GM21717 (cell line): ENCODE measurements at regions not wholly inside any gene's neighbourhood (a gene's known extent, or its start where the extent isn't known, plus 50 kb on each side); places are given as distances from the start of the nearest gene placed in this dataset.
A peak's percentile ranks its signal among the peaks of the same experiment; 100 is the strongest.

Experiments used
- ATAC-seq: cut with Tn5 transposase; IDR thresholded peaks from one replicate; pipeline ENCODE4 v1.9.1; 2021; ENCODE audit warnings: mild to moderate bottlenecking, moderate library complexity; ENCODE audit not compliant: unreplicated experiment

DNA sequence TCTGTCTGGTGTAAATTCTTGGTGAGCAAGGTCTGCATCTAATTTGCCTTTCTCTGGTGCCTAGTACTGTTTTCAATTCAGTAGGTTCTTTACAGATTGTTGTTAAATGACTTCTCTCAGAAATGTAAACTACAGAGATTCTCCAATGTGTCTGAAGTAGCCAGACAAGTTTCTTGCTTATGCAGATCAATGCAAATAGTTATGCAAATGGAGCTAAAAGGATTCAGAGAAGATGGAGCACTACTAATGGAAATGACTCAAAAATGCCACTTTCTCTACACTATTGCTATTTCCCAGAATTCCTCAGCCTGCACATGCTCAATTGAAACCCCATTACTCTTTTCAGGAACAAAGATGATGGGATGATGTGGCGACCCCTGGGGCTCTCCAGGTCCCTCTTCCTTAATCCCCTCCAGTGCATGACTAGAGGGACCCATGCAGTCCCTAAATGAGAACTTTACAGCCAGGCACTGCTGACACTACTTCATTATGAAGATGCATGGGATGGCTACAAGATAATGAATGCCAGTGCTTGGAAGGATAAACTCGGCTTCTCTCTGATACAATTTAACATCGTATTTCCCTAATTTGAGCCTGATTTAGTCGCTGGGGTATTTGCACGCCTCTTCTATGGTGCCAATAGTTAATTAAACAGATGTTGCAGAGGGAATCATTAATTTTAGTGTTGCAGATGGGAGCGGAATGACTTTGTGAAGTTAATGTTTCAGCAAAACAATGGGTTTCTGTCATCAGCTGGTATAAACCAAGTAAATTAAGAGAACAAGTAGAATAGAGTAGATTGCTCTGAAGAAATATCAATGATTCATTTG lies 753.2 kb downstream of the TLR4 start:
- no peak for ATAC-seq

DNA sequence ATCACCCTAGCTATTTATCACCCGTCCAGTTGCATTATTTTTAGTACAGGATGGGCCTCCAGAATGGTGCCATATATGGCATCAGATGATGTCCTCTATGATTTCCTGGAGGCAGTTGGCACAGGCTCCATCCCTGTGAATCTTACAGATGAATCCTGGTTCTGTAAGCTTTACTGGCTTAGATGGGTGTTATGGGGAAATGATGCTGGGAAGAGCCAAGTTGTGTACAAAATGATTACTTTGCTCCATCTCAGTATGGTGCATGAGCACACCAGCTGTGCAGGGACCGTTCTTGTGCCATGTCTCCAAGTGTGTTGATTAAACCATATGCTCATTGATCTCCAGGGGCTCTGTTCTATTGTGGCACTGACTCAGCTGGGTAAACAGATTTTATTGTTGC lies 755.7 kb downstream of the TLR4 start:
- ATAC-seq = no peak

DNA sequence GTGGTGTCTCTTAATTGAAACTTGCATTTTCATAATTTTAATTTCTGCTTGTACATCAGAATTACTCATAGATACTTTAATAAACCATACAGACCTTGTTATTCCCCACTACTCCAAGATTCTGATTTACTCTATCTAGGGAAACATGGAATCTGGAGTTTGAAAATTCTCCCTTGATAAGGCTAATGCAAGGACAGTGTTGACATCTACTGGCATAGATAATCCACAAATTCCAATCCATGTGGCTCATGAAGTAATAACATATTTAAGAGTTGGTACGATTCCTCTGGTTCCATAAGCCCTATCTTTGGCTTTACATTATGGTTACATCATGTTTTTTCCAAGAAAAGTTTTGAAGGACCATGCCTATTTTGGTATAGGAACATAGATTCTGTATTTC lies 759.2 kb downstream of the TLR4 start:
- no peak for ATAC-seq

DNA sequence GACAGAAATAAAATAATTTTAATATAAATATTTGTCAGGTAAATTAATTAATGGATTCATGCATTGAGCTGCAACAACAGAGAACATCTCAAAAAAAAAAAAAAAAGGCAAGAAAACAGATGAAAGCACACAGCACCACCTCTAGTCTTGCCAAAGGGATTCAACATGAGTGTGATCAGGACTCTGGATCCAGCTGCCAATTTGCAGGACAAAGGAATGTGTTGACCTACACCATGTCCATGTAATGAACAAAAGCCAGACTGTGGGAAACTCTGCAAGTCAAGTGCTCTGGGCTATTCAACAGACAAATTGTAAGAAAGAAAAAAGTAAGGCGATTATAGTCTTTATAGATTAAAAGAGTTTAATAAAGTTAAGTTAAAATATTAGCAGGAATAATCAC lies 769.3 kb downstream of the TLR4 start:
- no peak for ATAC-seq

DNA sequence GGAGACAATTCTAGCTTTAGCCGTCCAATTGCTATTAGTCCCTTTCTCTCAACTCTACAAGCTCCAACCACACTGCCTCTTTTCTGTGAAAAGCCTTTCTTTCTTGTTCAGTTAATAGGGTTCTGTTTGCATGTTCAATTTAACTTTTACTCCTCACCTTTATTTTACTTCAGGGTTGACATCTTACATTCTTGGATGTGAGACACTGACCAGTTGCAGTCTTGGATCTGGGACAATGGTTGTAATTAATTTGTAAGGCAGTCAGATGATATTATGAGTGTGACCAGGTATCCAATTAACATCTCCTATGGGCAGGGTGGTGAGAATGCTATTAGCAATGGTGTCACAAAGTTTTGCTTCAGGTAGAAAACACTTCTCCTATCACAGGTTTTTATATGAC lies 774.5 kb downstream of the TLR4 start:
- no peak for ATAC-seq

DNA sequence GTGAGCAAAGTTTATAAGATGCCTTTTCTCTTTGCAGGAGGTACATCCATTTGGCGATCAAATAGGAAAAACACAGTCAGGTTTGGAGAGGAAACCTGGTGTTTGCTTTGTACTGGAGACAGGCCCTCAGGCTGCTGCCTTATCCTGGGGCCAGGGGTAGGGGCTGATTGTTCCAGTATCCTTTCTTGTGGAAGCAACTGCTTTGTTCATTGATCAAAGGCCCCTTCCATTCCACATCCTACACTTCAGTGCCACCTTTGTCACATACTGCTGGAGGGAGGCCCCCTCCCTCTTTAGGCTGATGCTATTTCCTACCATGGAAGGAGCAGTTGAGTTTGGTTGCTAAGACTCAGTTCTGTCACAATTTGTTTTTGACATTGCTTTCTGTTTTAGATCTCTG lies 778.1 kb downstream of the TLR4 start:
- ATAC-seq = no peak

DNA sequence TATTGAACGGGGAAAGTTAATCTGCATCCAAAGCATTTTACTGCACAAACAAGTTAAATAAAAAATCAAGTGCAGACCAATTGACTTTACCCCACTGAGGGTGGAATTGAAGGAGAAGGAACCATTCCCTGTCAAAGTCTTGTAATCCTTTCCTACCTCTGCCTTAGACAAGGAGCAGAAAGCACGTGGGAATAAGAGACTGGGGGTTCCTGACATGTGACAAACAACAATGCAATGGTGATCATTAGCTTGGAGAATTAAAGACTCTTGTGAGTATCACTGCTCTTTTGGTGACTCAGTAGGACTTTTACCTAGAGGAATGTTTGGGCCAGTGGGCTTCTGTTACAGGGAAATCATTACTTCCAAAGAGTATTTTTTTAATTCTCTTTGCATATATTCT lies 779.5 kb downstream of the TLR4 start:
- ATAC-seq = no peak

DNA sequence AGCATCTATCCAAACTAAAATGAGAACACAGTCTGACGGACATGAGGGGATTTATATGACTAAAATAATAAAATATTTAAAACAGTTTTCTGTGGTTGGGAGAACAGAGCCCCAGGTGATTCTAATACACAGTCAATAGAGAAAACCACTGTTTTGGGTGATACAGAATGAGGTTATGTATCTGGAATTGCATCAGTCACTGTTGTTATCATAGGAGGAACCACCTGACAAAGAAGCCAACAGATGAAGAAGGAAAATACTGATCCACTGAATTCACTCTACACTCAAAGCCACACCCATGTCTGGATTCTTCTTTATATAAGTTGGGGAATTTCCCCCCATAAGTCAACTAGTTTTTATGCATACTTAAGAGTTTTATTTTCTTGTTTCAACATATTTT lies 799.0 kb downstream of the TLR4 start:
- ATAC-seq = no peak

DNA sequence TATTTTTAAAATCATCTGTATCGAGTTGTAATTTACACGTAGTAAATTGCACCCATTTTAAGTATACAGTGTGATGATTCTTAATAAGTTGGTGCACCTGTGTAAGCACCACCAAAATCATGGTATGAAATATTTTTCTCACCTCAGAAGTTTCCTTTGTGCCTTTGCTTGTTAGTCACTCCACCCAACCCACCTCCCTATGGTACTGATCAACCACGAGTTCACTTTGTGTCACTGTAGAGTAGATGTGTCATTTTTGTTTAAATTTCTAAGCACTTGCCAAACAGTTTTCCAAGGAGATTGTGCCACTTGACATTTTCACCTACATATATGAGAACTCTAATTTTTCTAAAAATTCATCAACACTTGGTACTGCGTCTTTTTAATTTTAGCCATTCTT lies 806.5 kb downstream of the TLR4 start:
- ATAC-seq = no peak

DNA sequence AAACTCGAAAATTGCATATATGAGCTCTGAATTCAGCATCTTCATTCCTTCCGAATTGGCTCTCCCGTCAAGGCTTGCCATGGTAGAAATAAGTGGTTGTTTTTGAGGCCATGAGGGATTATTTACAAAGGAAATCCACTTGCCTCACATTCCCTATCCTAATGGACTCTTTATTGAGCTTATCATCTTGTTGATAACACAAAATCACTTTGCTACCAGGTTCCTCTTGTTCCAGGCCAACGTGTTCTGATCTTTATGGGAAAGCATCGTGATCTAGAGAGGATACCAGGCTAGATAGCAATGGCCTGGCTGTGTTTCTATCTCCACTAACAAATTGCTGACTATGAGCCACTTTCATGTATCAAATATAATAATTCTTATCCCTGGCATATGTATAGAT lies 811.7 kb downstream of the TLR4 start:
- no peak for ATAC-seq

DNA sequence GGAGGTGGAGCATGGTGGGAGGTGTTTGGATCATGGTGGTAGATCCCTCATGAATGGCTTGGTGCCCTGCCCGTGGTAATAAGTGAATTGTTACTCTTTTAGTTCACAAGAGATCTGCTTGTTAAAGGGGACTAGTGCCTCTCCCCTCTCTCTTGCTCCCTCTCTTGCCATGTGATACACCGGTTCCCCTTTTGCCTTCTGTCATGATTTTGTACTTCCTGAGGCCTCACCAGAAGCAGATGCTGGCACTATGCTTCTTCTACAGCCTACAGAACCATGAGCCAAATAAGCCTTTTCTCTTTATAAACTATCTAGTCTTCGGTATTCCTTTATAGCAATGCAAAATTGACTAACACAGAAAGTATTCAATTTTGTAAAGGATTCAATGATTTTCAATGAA lies 817.1 kb downstream of the TLR4 start:
- ATAC-seq = no peak

DNA sequence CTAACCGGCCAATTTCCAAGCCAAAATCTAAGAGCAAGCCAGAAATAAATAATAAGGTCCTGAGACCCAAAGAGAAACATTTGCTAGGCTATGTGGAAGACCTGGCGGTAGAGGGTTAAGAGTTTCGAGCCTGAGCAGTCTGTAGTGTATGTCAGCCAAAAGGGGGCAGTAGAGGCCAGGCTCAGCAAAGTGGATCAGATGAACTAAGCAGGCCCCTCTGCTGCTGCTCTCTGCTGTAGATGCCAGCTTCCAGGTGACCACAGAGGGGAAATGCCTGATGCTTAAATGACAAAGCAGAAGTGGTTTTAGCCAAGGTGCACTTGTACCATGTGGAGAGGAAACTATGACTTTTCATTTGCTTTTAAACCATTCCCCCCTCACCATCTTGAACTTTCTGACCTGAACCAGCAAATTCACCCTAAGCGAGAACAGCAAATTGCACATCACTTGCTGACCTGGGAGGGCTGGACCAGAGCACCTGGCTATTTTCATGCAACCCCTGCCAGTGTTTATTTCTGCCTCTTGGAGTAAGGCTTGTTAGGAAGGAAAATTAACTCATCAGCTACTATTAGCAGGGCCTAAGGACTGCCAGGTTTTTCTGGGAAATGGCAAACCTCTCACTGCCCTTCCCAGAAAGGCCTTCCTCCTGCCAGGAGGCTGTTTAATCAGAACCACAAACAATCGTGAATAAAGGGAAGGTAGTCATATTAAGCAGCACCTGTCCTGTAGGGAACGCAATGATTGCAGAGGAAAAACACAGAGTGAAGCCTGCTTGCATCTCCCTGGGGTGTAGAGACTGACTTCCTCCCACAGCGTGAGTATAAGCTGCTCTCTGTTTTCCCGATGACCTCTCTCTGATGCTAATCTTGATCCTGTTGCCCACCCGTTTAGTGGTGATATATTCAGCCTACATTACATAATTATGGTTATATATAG lies 818.2 kb downstream of the TLR4 start:
- ATAC-seq = peak; percentile 94

DNA sequence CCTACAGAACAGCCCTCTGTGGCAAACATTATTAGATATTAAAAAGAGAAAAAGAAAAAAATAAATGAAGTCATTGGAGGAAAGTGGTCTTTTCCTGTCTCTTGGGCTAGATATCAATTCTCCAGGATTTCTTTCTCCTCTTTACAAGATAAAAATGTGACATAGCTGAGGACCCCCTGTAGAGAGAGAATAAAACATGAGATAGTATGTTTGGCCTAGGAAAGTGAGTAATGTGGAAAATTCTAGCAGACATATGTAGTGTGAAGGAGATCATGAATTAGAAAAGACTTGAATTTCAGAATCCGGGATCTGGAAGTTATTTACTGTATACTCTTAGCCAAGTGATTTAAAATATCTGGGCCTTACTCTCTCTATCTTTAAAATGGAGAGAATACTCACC lies 823.1 kb downstream of the TLR4 start:
- ATAC-seq = no peak

DNA sequence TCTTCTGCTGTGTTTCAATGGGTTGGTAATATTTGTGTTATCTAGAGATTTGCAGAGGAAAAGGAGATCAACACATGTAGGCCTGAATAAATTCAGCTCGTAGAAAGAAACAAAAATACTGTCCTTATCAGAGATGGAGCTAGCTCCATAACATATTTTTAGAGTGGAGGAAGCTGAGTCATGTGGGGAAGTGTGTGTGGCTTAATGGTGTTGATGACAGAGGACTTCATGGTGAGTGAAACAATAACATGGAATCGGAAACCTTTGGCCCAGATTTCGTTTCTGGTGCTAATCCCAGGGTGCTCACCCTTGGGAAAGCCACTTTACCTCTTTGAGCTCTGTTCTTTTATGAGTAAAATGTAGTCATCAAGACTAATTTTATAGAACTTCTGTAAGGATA lies 825.0 kb downstream of the TLR4 start:
- ATAC-seq = no peak

DNA sequence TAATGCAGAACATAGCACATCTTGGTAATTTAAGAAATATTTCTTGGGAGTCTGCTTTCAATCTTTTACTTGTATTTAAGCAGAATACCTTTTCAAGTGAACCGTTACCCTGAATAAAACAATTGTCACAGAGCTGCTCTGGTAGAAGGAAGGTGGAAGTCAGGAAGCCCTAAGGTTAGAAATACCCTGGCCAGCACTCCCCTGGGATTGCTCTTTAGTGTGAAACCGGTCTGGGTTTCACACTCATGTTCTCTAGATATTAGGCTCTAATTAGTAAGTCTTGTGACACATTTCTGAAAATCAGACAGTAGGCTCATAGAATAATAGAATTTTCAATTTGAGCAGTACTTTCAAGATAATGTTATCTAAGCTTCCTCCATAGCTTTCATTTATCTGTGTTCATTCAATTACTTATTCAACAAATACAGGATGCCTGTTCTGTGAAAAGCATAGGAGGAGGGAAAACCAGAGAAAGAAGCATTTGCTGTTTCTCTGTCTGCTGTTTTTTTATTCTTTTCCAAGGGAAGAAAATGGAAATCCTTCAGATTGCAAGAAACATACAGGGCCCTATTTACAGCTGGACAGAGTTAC lies 825.5 kb downstream of the TLR4 start:
- peak; percentile 79 for ATAC-seq

DNA sequence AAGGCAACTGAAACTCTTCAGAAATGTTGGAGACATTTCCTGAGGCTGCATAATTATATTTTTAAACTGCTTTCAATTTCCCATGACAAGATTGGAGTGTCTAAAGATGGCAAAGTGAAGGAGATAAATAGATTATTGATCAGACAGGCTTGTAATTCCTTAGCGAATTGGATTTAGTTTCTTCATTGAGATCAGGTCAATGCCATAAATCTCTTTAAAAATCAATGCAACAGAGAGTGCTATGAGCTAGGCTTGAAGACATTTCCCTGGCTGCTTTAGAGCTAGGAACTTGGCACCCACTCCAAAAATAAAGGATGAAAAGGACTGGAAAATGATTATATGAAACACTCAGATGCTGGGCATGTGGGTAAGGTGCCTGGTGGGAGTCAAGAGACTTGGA lies 828.4 kb downstream of the TLR4 start:
- ATAC-seq = no peak

DNA sequence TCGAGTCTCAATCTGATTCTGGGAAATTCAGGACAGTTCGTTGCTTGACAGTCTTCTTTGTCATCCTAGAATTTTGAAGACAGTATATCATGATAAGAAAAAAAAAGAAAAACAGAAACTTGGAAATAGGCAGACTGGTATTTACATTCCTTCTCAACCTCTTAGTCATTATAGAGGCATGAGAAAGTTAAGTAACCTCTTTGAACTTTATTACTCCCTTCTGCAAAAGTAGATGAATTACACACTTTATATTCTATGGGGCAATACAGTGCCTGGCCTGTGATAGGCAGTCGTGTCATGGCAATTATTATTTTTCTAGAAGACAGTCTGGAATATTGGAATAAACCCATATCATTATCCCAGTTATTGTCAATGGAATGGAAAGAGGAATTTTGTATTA lies 828.9 kb downstream of the TLR4 start:
- no peak for ATAC-seq

DNA sequence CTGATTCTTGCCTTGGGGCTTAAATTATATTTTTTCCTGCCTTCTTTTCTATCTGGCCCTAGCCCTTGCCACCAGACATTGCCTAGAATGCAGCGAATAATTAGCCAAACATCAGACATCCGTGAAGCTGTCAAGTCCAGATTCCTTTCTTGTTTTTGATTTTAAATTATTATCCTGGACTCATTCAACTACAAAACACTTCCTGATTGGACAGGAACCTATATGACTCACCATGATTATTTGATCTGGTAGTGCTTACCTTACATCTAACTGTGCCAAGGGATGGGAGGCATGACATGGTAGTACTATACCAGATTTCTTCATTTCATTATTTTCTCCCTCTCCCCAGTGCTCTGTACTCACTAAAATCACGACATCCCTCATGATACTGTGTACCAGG lies 829.6 kb downstream of the TLR4 start:
- no peak for ATAC-seq

DNA sequence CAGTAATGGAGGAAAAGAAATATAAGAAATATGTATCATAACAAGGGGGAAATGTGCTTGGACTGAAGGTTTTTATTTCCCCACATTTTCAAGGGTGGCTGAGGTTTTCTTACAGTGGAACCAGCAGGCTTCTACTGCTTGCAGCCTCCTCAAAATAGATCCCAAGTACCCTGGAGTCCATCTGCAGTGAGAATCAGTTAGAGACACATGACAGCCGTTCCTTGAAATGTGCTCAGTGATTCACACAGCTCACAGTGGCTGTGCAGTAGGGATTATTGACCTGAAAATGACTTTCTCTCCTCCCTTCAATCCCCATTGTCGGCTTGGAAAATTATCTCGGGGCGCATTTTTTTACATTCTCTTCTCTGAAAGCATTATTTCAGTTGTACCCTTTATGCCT lies 832.0 kb downstream of the TLR4 start:
- ATAC-seq = no peak

DNA sequence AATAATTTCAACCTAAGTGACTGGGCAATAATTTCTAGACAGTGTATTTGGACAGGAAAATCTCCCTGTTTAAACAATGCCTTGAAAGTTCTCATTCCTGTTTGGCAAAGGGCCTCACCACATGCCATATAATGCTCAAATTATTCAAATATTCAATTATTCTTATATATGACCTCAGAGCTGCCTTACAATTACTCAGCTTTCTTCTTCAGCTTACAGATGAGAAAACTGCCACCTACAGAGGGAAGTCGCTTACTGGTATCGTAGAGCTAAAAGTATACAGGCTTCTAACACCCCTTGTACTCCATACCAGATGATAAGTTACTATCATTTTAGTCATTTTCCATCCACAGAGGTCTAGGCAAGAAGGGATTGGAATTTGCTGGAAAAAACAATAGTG lies 830.3 kb downstream of the BRINP1 start:
- ATAC-seq = no peak

DNA sequence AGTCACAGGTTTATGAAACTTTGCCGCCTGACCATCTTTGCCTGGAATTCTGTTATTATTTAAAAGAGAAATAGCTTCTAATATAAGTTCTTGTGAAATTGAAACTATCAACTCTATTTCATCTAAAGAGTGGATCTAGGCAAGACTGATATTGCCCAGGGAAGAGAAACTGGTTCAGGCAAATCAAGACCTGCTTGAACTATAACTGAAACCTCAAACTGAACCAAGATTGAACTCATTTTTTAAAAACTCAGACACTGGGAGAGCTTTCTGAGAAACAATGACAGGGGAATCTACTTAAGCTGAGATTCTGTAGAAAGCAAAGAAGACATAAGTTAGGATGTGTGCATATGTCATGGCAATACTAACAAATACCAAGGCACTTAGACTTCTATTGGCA lies 815.8 kb downstream of the BRINP1 start:
- ATAC-seq = no peak

DNA sequence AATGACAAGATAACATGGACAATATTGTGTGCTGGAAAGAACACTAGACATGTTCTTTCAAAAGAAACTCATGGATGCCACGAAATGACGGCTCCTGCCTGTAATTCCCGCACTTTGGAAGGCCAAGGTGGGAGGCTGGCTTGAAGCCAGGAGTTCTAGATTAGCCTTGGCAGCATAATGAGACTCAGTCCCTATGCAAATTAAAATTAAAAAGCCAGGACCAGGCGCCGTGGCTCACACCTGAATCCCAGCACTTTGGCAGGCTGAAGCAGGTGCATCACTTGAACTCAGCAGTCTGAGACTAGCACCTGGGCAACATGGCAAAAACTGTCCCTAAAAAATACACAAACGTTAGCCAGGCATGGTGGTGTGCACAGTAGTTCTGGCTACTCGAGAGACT lies 814.2 kb downstream of the BRINP1 start:
- no peak for ATAC-seq
